ENCODE measurements at regions not wholly inside any gene's neighbourhood (a gene's known extent, or its start where the extent isn't known, plus 50 kb on each side); places are given as distances from the start of the nearest gene placed in this dataset.

GRCh38 chr10:64288404-64288803 is 767.2 kb downstream of the REEP3 start:
- TF ChIP-seq CTCF (IDR thresholded peaks at IDR 0.05) (no peak), EP300 (IDR thresholded peaks at IDR 0.05) (no peak), POLR2A (IDR thresholded peaks at IDR 0.05) (no peak)
